NCI-H2081 (cell line): ENCODE measurements at regions not wholly inside any gene's neighbourhood (a gene's known extent, or its start where the extent isn't known, plus 50 kb on each side); places are given as distances from the start of the nearest gene placed in this dataset.
A peak's percentile ranks its signal among the peaks of the same experiment; 100 is the strongest.

ENCODE experiments used
- DNase-seq, 2 experiments: peaks; one replicate each; lab custom pipeline; 2025; lab: John Stamatoyannopoulos, UW

GRCh38 chr9:134247918-134248631 is 78.2 kb upstream of the RXRA start:
- DNase-seq: no peak

- DNase-seq: no peak
Observed at GRCh38 chr9:134251296-134252069, 74.8 kb upstream of the RXRA start.

- peak in 1 of 2 experiments; percentile 26 for DNase-seq
Observed at GRCh38 chr9:134252084-134252830, 74.0 kb upstream of the RXRA start.

GRCh38 chr9:134253606-134254205 is 72.5 kb upstream of the RXRA start:
- DNase-seq: no peak

GRCh38 chr9:134258332-134258731 is 67.9 kb upstream of the RXRA start:
- DNase-seq: no peak

- DNase-seq: no peak
Observed at GRCh38 chr9:134258828-134259546, 67.3 kb upstream of the RXRA start.

GRCh38 chr9:134259708-134260107 is 66.5 kb upstream of the RXRA start:
- DNase-seq: no peak

- no peak for DNase-seq
Observed at GRCh38 chr9:134260801-134261200, 65.5 kb upstream of the RXRA start.

GRCh38 chr9:134262035-134262434 is 64.2 kb upstream of the RXRA start:
- DNase-seq: no peak

- DNase-seq: no peak
Observed at GRCh38 chr9:134263596-134263995, 62.7 kb upstream of the RXRA start.

- DNase-seq: no peak
Observed at GRCh38 chr9:134264169-134264568, 62.1 kb upstream of the RXRA start.

GRCh38 chr9:134265078-134265477 is 61.2 kb upstream of the RXRA start:
- no peak for DNase-seq

- DNase-seq: no peak
Observed at GRCh38 chr9:134266418-134266817, 59.8 kb upstream of the RXRA start.

GRCh38 chr9:134267305-134267880 is 58.9 kb upstream of the RXRA start:
- DNase-seq: no peak

GRCh38 chr9:134267881-134268724 is 58.2 kb upstream of the RXRA start:
- no peak for DNase-seq

GRCh38 chr9:134268747-134269146 is 57.5 kb upstream of the RXRA start:
- no peak for DNase-seq

GRCh38 chr9:134271338-134272301 is 54.6 kb upstream of the RXRA start:
- DNase-seq: no peak

- DNase-seq: no peak
Observed at GRCh38 chr9:134272302-134273023, 53.8 kb upstream of the RXRA start.

GRCh38 chr9:134273647-134274046 is 52.6 kb upstream of the RXRA start:
- DNase-seq: no peak
